Adrenal gland (tissue), 9 donors: ENCODE measurements at regions not wholly inside any gene's neighbourhood (a gene's known extent, or its start where the extent isn't known, plus 50 kb on each side); places are given as distances from the start of the nearest gene placed in this dataset.

Source experiments
- DNase-seq, 7 donors: peaks; one replicate each; pipeline ENCODE4 v3.0.0-alpha.2; 2019 to 2020
- H3K27ac ChIP-seq, 5 donors: fragments of 200-600 bp; sonication (generic) in 4 of 5; 1 replicate in 3 of 5; 2 replicates in 2 of 5; pipeline versions ENCODE4 v1.5.1 to v1.8.0; 2016 to 2020; ENCODE audit warnings: mild to moderate bottlenecking in 1 of 5
- H3K27me3 ChIP-seq: fragments of 200-600 bp; 2 replicates; pipeline ENCODE4 v1.8.0; 2021
- H3K36me3 ChIP-seq, 2 donors: fragments of 200-600 bp; replicated peaks in 1 of 2; 1 replicate in 1 of 2; 2 replicates in 1 of 2; pipeline versions ENCODE4 v1.5.1 to v1.8.0; 2018 to 2022
- H3K4me1 ChIP-seq, 2 donors: fragments of 200-600 bp; replicated peaks in 1 of 2; 1 replicate in 1 of 2; 2 replicates in 1 of 2; pipeline versions ENCODE4 v1.5.1 to v1.8.0; 2018 to 2021
- H3K4me3 ChIP-seq, 4 donors: fragments of 200-600 bp; sonication (generic) in 3 of 4; one replicate each; pipeline ENCODE4 v1.5.1; 2016 to 2018
- H3K9me3 ChIP-seq, 3 donors: fragments of 200-600 bp; sonication (generic) in 1 of 3; replicated peaks in 1 of 3; 1 replicate in 2 of 3; 2 replicates in 1 of 3; pipeline versions ENCODE4 v1.5.1 to v1.8.0; 2016 to 2021
- POLR2A ChIP-seq, 2 donors: fragments of 450-650 bp; IDR thresholded peaks; one replicate each; pipeline ENCODE4 v1.6.1; 2017; ENCODE audit warnings: antibody characterized with exemption in 2 of 2, mild to moderate bottlenecking in 2 of 2, moderate library complexity in 1 of 2
- WGBS, 4 donors: extraction: QIAGEN DNeasy Blood & Tissue Kit in 2 of 4; methylation state at CpG; one replicate each; pipeline versions ENCODE4 v1.1.5 to v1.1.7; 2013 to 2017; 5-methylcytosine and 5-hydroxymethylcytosine counted together
- intact Hi-C, 2 donors: fragments of 100-400 bp; cut with DNase I; formaldehyde crosslinking; loops; one replicate each; pipeline versions ENCODE4 v1.14.1 to v1.15.0; 2022 to 2023
- TF ChIP-seq, protein P1 (sequence below), 6 experiments: fragments of 450-650 bp in 4 of 6; fragments of 200-600 bp in 2 of 6; sonication (generic) in 1 of 6; IDR thresholded peaks; 1 replicate in 5 of 6; 2 replicates in 1 of 6; pipeline versions ENCODE4 v1.5.1 to v1.8.0; 2016 to 2021; ENCODE audit warnings: antibody characterized with exemption in 6 of 6, mild to moderate bottlenecking in 2 of 6, moderate library complexity in 1 of 6
- donor health status: healthy with polysubstance abuse.
- donor health status: Bipolar disorder and iron deficiency.
- donor health status: DM: yes; HTN: yes; CAD: no.
- donor health status: DM: no; HTN: no; CAD: no.
- donor health status: DM: no; HTN: no; CAD: no.

- no peak for DNase-seq
- Histone ChIP-seq H3K4me1 (no peaks in the 10 kb centered on the region), H3K36me3 (no peaks in the 10 kb centered on the region), H3K4me3 (no peak overlapping the region), H3K9me3 (no peaks in the 10 kb centered on the region), H3K27ac (no peak overlapping the region), H3K27me3 (no peaks in the 10 kb centered on the region)
- WGBS, 4 donors, result 74 to 88% (median 79%) methylated on average over 7 of the region's 7 CpGs
- TF ChIP-seq, protein P1, sequence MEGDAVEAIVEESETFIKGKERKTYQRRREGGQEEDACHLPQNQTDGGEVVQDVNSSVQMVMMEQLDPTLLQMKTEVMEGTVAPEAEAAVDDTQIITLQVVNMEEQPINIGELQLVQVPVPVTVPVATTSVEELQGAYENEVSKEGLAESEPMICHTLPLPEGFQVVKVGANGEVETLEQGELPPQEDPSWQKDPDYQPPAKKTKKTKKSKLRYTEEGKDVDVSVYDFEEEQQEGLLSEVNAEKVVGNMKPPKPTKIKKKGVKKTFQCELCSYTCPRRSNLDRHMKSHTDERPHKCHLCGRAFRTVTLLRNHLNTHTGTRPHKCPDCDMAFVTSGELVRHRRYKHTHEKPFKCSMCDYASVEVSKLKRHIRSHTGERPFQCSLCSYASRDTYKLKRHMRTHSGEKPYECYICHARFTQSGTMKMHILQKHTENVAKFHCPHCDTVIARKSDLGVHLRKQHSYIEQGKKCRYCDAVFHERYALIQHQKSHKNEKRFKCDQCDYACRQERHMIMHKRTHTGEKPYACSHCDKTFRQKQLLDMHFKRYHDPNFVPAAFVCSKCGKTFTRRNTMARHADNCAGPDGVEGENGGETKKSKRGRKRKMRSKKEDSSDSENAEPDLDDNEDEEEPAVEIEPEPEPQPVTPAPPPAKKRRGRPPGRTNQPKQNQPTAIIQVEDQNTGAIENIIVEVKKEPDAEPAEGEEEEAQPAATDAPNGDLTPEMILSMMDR (IDR thresholded peaks at IDR 0.05), result no peak
- TF ChIP-seq POLR2A (IDR thresholded peaks at IDR 0.05), result no peak
- intact Hi-C loops, result no loop called here
Measured at GRCh38 chr5:59988396-59988795, 94.9 kb upstream of the PDE4D start.

- no peak for DNase-seq
Measured at GRCh38 chr5:59976342-59976741, 82.8 kb upstream of the PDE4D start.

GRCh38 chr5:59972043-59972442 is 78.5 kb upstream of the PDE4D start:
- Histone ChIP-seq H3K4me1 (no peaks in the 10 kb centered on the region), H3K36me3 (no peaks in the 10 kb centered on the region), H3K9me3 (no peaks in the 10 kb centered on the region), H3K4me3 (no peak overlapping the region), H3K27ac (no peak overlapping the region), H3K27me3 (no peaks in the 10 kb centered on the region)
- no peak for DNase-seq
- TF ChIP-seq, protein P1 (IDR thresholded peaks at IDR 0.05), result no peak
- no peak for TF ChIP-seq POLR2A (IDR thresholded peaks at IDR 0.05)
- WGBS, 4 donors, result 70 to 100% (median 84%) methylated on average over 1 of the region's 1 CpG
- intact Hi-C loops, result no loop called here

More at GRCh38 chr5:59976342-59976741, 82.8 kb upstream of the PDE4D start:
- Histone ChIP-seq H3K9me3 (no peaks in the 10 kb centered on the region), H3K36me3 (no peaks in the 10 kb centered on the region), H3K4me3 (no peak overlapping the region), H3K4me1 (no peaks in the 10 kb centered on the region), H3K27me3 (no peaks in the 10 kb centered on the region), H3K27ac (no peak overlapping the region)
- intact Hi-C loops, result no loop called here
- TF ChIP-seq POLR2A (IDR thresholded peaks at IDR 0.05), result no peak
- TF ChIP-seq, protein P1 (IDR thresholded peaks at IDR 0.05), result no peak
- 48 to 68% (median 59%) methylated on average over 1 of the region's 1 CpG for WGBS, 4 donors

GRCh38 chr5:59959330-59959729 is 65.8 kb upstream of the PDE4D start:
- Histone ChIP-seq H3K9me3 (no peaks in the 10 kb centered on the region), H3K4me1 (no peaks in the 10 kb centered on the region), H3K4me3 (no peak overlapping the region), H3K36me3 (no peaks in the 10 kb centered on the region), H3K27me3 (no peaks in the 10 kb centered on the region), H3K27ac (no peak overlapping the region)
- DNase-seq, result no peak
- TF ChIP-seq, protein P1 (IDR thresholded peaks at IDR 0.05), result no peak
- TF ChIP-seq POLR2A (IDR thresholded peaks at IDR 0.05), result no peak
- intact Hi-C loops, result no loop called here
- WGBS, 4 donors, result 53 to 67% (median 57%) methylated on average over 1 of the region's 1 CpG
